HL-60 (cell line): ENCODE measurements at regions not wholly inside any gene's neighbourhood (a gene's known extent, or its start where the extent isn't known, plus 50 kb on each side); places are given as distances from the start of the nearest gene placed in this dataset.

Experiments used
- GABPA ChIP-seq: IDR thresholded peaks from 2 replicates; pipeline ENCODE4 v1.6.1; 2012; ENCODE audit warnings: low read depth
- POLR2AphosphoS5 ChIP-seq: IDR thresholded peaks from 2 replicates; pipeline ENCODE4 v1.6.1; 2012; ENCODE audit warnings: low read depth
- REST ChIP-seq: IDR thresholded peaks from 2 replicates; pipeline ENCODE4 v1.6.1; 2012; ENCODE audit warnings: low read depth; ENCODE audit not compliant: insufficient replicate concordance
- SPI1 ChIP-seq: IDR thresholded peaks from 2 replicates; pipeline ENCODE4 v1.6.1; 2012; ENCODE audit warnings: low read depth, mild to moderate bottlenecking, borderline replicate concordance
- TF ChIP-seq, protein P1 (sequence below): IDR thresholded peaks from one replicate; pipeline ENCODE4 v1.5.1; 2011; ENCODE audit warnings: low read length, control low read depth, inconsistent platforms; ENCODE audit not compliant: insufficient read depth

- TF ChIP-seq, protein P1, sequence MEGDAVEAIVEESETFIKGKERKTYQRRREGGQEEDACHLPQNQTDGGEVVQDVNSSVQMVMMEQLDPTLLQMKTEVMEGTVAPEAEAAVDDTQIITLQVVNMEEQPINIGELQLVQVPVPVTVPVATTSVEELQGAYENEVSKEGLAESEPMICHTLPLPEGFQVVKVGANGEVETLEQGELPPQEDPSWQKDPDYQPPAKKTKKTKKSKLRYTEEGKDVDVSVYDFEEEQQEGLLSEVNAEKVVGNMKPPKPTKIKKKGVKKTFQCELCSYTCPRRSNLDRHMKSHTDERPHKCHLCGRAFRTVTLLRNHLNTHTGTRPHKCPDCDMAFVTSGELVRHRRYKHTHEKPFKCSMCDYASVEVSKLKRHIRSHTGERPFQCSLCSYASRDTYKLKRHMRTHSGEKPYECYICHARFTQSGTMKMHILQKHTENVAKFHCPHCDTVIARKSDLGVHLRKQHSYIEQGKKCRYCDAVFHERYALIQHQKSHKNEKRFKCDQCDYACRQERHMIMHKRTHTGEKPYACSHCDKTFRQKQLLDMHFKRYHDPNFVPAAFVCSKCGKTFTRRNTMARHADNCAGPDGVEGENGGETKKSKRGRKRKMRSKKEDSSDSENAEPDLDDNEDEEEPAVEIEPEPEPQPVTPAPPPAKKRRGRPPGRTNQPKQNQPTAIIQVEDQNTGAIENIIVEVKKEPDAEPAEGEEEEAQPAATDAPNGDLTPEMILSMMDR, result no peak
- no peak for TF ChIP-seq REST
- no peak for TF ChIP-seq POLR2AphosphoS5
- TF ChIP-seq GABPA, result no peak
- TF ChIP-seq SPI1, result 0 out of 2 replicates have a peak, but pooled peaks have one; percentile 4
These were observed 656.9 kb upstream of the CPEB2 start for GRCh38 chr4:14345356-14345775.
